GM18511 (cell line): ENCODE measurements at regions not wholly inside any gene's neighbourhood (a gene's known extent, or its start where the extent isn't known, plus 50 kb on each side); places are given as distances from the start of the nearest gene placed in this dataset.
"Not testable (repeated sequence)": the region's sequence is repeated elsewhere in the genome, so short reads cannot be mapped to it uniquely, and the experiment has no call there.

Experiments used
- ATAC-seq: cut with Tn5 transposase; IDR thresholded peaks from one replicate; pipeline ENCODE4 v1.9.1; 2021; ENCODE audit warnings: mild to moderate bottlenecking, moderate library complexity; ENCODE audit not compliant: unreplicated experiment

GRCh38 chr5:89191374-89191773 is 308.4 kb upstream of the MEF2C start:
- no peak for ATAC-seq

GRCh38 chr5:89190515-89191265 is 307.7 kb upstream of the MEF2C start:
- no peak for ATAC-seq

GRCh38 chr5:89187883-89188465 is 305.0 kb upstream of the MEF2C start:
- ATAC-seq: peak; percentile 90

- no peak for ATAC-seq
Measured at GRCh38 chr5:89187268-89187667, 304.3 kb upstream of the MEF2C start.

GRCh38 chr5:89181546-89181945 is 298.6 kb upstream of the MEF2C start:
- no peak for ATAC-seq

- no peak for ATAC-seq
Measured at GRCh38 chr5:89179731-89180130, 296.7 kb upstream of the MEF2C start.

- ATAC-seq: no peak
Measured at GRCh38 chr5:89178541-89178940, 295.6 kb upstream of the MEF2C start.

GRCh38 chr5:89173528-89173927 is 290.5 kb upstream of the MEF2C start:
- ATAC-seq: no peak

- peak; percentile 96 for ATAC-seq
Measured at GRCh38 chr5:89168766-89169165, 285.8 kb upstream of the MEF2C start.

- not testable (repeated sequence) for ATAC-seq
Measured at GRCh38 chr5:89164703-89165102, 281.7 kb upstream of the MEF2C start.

GRCh38 chr5:89156226-89156625 is 273.2 kb upstream of the MEF2C start:
- no peak for ATAC-seq

- ATAC-seq: no peak
Measured at GRCh38 chr5:89147031-89147430, 264.0 kb upstream of the MEF2C start.

- ATAC-seq: no peak
Measured at GRCh38 chr5:89137148-89137547, 254.2 kb upstream of the MEF2C start.

- ATAC-seq: no peak
Measured at GRCh38 chr5:89133975-89134374, 251.0 kb upstream of the MEF2C start.

GRCh38 chr5:89133129-89133528 is 250.1 kb upstream of the MEF2C start:
- no peak for ATAC-seq

GRCh38 chr5:89130851-89131250 is 247.9 kb upstream of the MEF2C start:
- ATAC-seq: no peak

- ATAC-seq: no peak
Measured at GRCh38 chr5:89129941-89130340, 247.0 kb upstream of the MEF2C start.

GRCh38 chr5:89128906-89129625 is 246.1 kb upstream of the MEF2C start:
- no peak for ATAC-seq

- ATAC-seq: no peak
Measured at GRCh38 chr5:89128092-89128491, 245.1 kb upstream of the MEF2C start.

GRCh38 chr5:89127191-89127590 is 244.2 kb upstream of the MEF2C start:
- ATAC-seq: no peak

GRCh38 chr5:89125372-89125771 is 242.4 kb upstream of the MEF2C start:
- no peak for ATAC-seq

GRCh38 chr5:89123581-89123980 is 240.6 kb upstream of the MEF2C start:
- ATAC-seq: no peak
